NB4 (cell line): ENCODE measurements at regions not wholly inside any gene's neighbourhood (a gene's known extent, or its start where the extent isn't known, plus 50 kb on each side); places are given as distances from the start of the nearest gene placed in this dataset.

ENCODE experiments used
- CTCF ChIP-seq: IDR thresholded peaks from one replicate; pipeline ENCODE4 v1.5.1; 2012; ENCODE audit warnings: low read depth, low read length
- MYC ChIP-seq: IDR thresholded peaks from 2 replicates; pipeline ENCODE4 v1.6.1; 2011; ENCODE audit warnings: low read depth, low read length
- POLR2A ChIP-seq: IDR thresholded peaks from 2 replicates; pipeline ENCODE4 v1.6.1; 2011; ENCODE audit warnings: mild to moderate bottlenecking; ENCODE audit not compliant: insufficient read length; ENCODE audit errors: extremely low read depth

GRCh38 chr2:236689393-236689700, 119.7 kb downstream of the ACKR3 start:
- TF ChIP-seq POLR2A (no peak), MYC (no peak), CTCF (no peak)
